Rectal smooth muscle tissue (tissue), 1 donor: ENCODE measurements at regions not wholly inside any gene's neighbourhood (a gene's known extent, or its start where the extent isn't known, plus 50 kb on each side); places are given as distances from the start of the nearest gene placed in this dataset.

ENCODE experiments used
- H3K27ac ChIP-seq: one replicate; pipeline ENCODE4 v1.7.0; 2013; ENCODE audit warnings: low read depth, low read length, inconsistent platforms
- H3K27me3 ChIP-seq: one replicate; pipeline ENCODE4 v1.7.0; 2013; ENCODE audit warnings: low read length; ENCODE audit not compliant: control insufficient read depth, insufficient read depth
- H3K36me3 ChIP-seq: one replicate; pipeline ENCODE4 v1.7.0; 2013; ENCODE audit warnings: low read length; ENCODE audit not compliant: control insufficient read depth, insufficient read depth
- H3K4me1 ChIP-seq: one replicate; pipeline ENCODE4 v1.7.0; 2013; ENCODE audit warnings: low read length; ENCODE audit not compliant: control insufficient read depth, insufficient read depth
- H3K4me3 ChIP-seq: one replicate; pipeline ENCODE4 v1.7.0; 2013; ENCODE audit warnings: low read length
- H3K9ac ChIP-seq: one replicate; pipeline ENCODE4 v1.7.0; 2013; ENCODE audit warnings: low read length

DNA sequence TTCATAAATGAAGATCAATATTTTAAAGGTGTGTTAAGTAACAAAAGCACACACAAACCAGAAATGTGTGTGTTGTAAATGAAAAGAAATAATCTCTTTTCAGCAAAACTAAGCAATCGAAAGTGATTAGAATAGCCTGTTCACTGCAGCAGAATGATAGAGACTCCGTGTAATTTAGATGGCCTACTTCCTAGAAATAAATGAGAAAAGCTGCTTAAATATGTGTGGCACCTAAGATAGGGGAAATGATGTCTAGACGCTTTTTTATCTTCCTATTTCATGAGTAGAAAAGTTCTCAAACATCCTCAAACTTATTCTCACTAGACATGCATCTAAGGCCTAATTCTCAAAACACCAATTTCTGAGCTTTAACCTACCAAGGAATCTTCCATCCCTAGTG lies 124.7 kb upstream of the BRINP3 start:
- Histone ChIP-seq H3K4me1 (no peaks in the 10 kb centered on the region), H3K36me3 (no peaks in the 10 kb centered on the region), H3K9ac (no peak overlapping the region), H3K4me3 (no peak overlapping the region), H3K27me3 (no peaks in the 10 kb centered on the region), H3K27ac (no peak overlapping the region)

DNA sequence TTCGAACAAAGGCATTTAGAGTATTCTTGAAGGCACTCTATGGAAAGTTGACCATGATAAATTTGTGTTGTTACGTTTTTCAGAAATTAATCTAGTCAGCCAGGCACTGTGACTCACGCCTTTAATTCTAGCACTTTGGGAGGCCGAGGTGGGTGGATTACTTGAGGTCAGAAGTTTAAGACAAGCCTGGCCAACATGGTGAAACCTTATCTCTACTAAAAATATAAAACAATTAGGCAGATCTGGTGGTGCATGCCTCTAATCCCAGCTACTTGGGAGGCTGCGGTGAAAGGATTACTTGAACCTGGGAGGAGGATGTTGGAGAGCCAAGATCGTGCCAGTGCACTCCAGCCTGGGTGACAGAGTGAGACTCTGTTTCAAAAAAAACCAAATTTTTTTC lies 130.6 kb upstream of the BRINP3 start:
- Histone ChIP-seq H3K4me1 (no peaks in the 10 kb centered on the region), H3K4me3 (no peak overlapping the region), H3K27ac (no peak overlapping the region), H3K27me3 (no peaks in the 10 kb centered on the region), H3K36me3 (no peaks in the 10 kb centered on the region), H3K9ac (no peak overlapping the region)

DNA sequence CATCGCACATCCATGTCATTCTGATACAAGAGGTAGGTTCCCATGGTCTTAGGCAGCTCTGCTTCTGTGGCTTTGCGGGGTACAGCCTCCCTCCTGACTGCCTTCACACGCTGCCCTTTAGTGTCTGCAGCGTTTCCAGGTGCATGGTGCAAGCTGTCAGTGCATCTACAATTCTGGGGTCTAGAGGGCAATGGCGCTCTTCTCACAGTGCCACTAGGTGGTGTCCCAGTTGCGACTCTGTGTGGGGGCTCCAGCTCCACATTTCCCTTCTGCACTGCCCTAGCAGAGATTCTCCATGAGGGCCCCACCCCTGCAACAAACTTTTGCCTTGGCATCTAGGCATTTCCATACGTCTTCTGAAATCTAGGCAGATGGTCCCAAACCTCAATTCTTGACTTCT lies 138.2 kb upstream of the BRINP3 start:
- Histone ChIP-seq H3K4me1 (no peaks in the 10 kb centered on the region), H3K27me3 (no peaks in the 10 kb centered on the region), H3K27ac (no peak overlapping the region), H3K36me3 (no peaks in the 10 kb centered on the region), H3K4me3 (no peak overlapping the region), H3K9ac (no peak overlapping the region)

DNA sequence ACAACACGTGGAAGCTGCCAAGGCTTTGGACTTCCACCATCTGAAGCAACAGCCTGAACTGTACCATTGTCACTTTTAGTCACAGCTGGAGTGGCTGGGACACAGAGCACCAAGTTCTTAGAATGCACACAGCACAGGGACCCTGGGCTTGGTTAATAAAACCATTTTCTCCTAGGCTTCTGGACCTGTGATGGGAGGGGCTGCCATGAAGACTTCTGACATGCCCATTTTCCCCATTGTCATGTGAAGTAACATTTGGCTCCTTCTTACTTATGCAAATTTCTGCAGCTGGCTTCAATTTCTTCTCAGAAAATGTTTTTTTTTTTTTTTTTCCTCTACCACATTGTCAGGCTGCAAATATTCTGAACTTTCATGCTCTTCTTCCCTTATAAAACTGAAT lies 138.6 kb upstream of the BRINP3 start:
- Histone ChIP-seq H3K4me1 (no peaks in the 10 kb centered on the region), H3K9ac (no peak overlapping the region), H3K27ac (no peak overlapping the region), H3K36me3 (no peaks in the 10 kb centered on the region), H3K27me3 (no peaks in the 10 kb centered on the region), H3K4me3 (no peak overlapping the region)

DNA sequence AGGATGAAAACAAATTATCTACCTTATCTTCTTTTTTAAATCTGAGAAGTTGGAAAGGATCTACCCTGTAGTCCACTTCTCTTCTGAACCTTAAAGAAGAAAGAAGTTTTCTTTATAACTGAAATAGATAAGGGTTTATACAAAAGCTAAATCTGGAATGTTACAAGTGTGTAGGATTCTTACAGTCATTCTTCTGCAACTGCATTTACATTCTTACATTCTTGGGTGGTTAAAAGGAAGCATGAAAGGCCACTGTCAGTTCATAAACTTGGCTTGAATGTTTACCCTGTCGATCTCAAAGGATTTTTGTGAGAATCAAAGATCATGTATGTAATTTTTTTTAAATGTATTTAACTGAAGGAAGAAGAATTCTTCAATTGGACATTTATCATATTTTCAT lies 142.1 kb upstream of the BRINP3 start:
- Histone ChIP-seq H3K4me3 (no peak overlapping the region), H3K27ac (no peak overlapping the region), H3K4me1 (no peaks in the 10 kb centered on the region), H3K27me3 (no peaks in the 10 kb centered on the region), H3K36me3 (no peaks in the 10 kb centered on the region), H3K9ac (no peak overlapping the region)

DNA sequence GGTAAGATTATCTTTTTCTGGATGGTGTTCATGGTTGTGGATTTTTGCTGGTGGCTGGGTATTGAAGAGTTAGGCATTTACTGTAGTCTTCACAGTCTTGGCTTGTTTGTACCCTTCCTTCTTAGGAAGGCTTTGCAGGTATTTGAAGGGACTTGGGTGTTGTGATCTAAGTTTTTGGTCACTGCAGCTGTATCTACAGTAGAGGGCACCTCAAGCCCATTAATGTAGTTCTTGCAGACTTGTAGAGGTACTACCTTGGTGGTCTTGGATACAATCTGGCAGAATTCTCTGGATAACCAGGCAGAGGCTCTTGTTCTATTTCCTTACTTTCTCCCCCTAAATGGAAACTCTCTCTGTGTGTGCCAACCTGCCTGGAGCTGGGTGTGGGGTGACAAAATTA lies 155.8 kb upstream of the BRINP3 start:
- Histone ChIP-seq H3K9ac (no peak overlapping the region), H3K4me3 (no peak overlapping the region), H3K36me3 (no peaks in the 10 kb centered on the region), H3K4me1 (no peaks in the 10 kb centered on the region), H3K27me3 (no peaks in the 10 kb centered on the region), H3K27ac (no peak overlapping the region)

DNA sequence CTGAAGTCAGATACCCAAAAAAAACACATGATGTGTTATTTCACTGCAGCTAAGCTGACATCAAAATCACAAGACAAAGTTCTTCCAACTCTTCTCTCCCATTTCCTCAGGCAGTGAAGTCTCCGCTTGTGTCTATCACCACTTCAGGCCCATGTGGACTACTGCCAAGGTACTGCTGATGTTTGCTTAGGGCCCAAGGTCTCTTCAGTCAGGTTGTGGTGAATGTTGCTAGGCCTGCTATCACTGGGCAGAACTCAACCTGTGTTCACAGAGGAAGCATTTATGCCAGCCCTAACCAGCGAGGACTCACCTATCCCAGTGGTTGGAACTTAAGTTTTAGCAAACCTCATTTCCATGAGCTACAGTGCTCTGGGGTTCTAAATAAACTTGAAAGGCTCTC lies 156.5 kb upstream of the BRINP3 start:
- no peaks in the 10 kb centered on the region for H3K4me1 ChIP-seq
- H3K4me3 ChIP-seq, result no peak overlapping the region
- H3K27me3 ChIP-seq, result no peaks in the 10 kb centered on the region
- no peaks in the 10 kb centered on the region for H3K36me3 ChIP-seq
- no peak overlapping the region for H3K9ac ChIP-seq
- no peak overlapping the region for H3K27ac ChIP-seq

DNA sequence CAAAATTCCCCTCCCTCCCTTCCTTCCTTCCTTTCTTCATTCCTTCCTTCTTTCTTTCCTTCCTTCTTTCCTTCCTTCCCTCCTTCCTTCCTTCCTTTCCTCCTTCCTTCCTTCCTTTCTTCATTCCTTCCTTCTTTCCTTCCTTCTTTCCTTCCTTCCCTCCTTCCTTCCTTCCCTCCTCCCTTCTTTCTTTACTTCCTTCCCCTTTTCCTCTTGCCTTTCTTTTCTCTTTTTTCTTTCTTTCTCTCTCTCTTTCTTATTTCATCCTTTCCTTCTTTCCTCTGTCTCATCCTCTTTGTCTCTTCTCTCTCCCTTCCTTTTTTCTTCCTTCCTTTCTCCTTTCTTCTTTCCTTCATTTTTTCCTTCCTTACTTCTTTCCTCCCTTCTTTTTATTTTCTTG lies 171.9 kb upstream of the BRINP3 start:
- no peaks in the 10 kb centered on the region for H3K36me3 ChIP-seq
- H3K9ac ChIP-seq, result no peak overlapping the region
- no peaks in the 10 kb centered on the region for H3K4me1 ChIP-seq

DNA sequence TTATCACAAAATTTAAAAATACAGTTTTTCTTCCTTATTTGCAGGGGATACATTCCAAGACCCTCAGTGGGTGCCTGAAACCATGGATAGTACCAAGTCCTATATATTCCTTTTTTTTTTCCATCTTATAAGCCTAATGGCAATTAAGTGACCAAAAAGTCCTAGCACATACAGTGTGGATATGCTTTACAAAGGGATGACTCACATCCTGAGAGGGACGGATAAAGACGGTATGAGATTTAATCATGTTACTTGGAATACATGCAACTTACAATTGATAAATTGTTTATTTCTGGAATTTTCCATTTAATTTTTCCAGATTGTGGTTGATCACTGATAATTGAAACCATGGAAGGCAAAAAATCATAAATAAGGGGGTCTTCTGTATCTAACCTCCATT lies 181.2 kb upstream of the BRINP3 start:
- Histone ChIP-seq H3K27me3 (no peaks in the 10 kb centered on the region), H3K27ac (no peak overlapping the region), H3K4me1 (no peaks in the 10 kb centered on the region), H3K4me3 (no peak overlapping the region), H3K36me3 (no peaks in the 10 kb centered on the region), H3K9ac (no peak overlapping the region)

More for the DNA sequence above, 171.9 kb upstream of the BRINP3 start:
- no peak overlapping the region for H3K27ac ChIP-seq
- H3K27me3 ChIP-seq, result no peaks in the 10 kb centered on the region
- H3K4me3 ChIP-seq, result no peak overlapping the region

DNA sequence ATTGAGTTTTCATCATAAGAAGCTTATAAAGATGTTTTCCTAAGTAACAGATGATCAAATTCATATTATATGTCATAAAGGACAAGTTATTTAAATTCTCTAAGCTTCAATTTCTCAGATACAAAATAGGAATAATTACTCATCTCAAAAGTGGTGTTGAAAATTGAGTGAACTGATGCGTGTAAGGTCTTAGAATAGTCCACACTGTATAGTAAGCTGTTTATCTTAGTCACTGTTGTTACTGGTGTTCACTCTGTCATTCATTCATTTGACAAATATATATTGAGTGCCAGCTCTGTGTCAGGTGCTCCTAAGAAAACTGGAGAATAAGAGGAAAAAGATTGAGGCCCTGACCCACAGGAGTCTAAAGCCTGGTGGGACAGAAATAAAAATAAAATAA lies 186.3 kb upstream of the BRINP3 start:
- Histone ChIP-seq H3K36me3 (no peaks in the 10 kb centered on the region), H3K27ac (no peak overlapping the region), H3K4me3 (no peak overlapping the region), H3K4me1 (no peaks in the 10 kb centered on the region), H3K27me3 (no peaks in the 10 kb centered on the region), H3K9ac (no peak overlapping the region)

DNA sequence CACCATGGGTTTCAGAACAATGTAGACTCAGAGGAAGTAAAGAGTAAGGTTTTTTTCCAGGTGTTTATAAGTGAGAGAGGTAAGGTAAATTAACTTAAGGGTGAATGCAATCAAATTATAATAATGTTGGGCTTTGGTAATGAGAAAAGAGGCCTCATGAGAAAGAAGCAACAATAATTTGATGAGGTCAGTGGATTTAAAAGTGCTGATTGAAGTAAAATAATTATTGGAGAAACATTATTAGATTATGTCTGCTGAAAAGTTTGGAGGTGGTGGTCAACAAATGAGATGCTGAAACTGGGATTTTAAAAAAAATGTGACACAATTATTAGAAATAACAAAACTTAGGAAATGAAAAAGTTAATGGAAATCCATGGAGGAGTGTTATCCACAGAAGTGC lies 187.4 kb upstream of the BRINP3 start:
- Histone ChIP-seq H3K27ac (no peak overlapping the region), H3K4me3 (no peak overlapping the region), H3K4me1 (no peaks in the 10 kb centered on the region), H3K9ac (no peak overlapping the region), H3K27me3 (no peaks in the 10 kb centered on the region), H3K36me3 (no peaks in the 10 kb centered on the region)

DNA sequence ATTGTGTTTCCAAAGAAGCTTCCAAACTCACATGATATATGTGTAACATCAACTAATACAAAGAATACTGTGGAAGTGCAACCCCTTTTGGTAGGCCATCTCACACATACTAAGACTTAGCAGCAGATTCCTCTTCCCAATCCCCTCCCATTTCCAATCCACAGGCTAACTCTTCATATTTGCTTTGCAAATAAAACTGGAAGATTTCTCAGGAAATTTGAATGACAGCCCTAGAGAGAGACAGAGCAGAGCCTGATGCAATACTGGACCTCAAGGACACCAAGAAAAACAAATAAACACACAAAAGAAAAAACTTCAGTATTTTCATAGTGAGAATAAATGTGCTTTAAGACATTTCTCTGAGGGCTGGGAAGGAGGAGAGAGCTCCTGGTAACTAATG lies 190.2 kb upstream of the BRINP3 start:
- Histone ChIP-seq H3K27ac (no peak overlapping the region), H3K4me1 (no peaks in the 10 kb centered on the region), H3K4me3 (no peak overlapping the region), H3K27me3 (no peaks in the 10 kb centered on the region), H3K9ac (no peak overlapping the region), H3K36me3 (no peaks in the 10 kb centered on the region)

DNA sequence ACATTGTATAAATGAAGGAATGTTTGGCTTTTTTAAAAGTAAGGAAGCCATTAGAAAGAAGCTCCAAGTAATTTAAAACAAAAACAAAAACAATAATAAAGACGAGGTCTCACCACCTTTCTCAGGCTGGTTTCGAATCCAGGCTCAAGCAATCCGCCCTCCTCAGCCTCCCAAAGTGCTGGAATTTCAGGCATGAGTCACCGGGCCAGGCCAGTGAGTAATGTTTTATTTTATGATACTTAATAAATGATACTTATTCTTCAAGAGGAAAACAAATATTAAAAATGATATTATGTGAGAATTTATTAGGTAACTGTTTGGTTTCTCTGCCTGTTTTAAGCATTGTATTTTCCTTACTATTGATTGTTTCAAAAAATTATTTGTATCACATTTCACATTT lies 201.4 kb upstream of the BRINP3 start:
- H3K27ac ChIP-seq, result no peak overlapping the region
- H3K9ac ChIP-seq, result no peak overlapping the region
- H3K4me3 ChIP-seq, result no peak overlapping the region

DNA sequence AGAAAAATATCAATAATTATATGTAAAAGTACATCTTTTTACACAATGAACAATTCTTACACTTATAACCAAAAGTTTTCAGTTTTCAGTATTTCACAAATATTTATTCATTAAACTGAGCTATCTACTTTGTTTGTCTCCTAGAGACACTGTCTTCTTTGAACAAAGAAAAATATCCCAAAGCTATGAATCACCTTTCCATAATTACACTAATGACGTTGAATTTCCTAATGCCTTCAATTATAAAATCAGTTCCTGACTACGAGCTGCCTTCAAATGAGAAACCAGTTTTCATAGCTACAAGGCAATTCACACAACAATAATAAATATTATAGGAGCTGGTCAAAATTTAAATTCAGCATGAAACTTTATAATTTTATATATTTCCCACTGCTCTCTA lies 201.8 kb upstream of the BRINP3 start:
- Histone ChIP-seq H3K9ac (no peak overlapping the region), H3K4me3 (no peak overlapping the region), H3K27ac (no peak overlapping the region), H3K27me3 (no peaks in the 10 kb centered on the region), H3K36me3 (no peaks in the 10 kb centered on the region), H3K4me1 (no peaks in the 10 kb centered on the region)

More for the DNA sequence above, 201.4 kb upstream of the BRINP3 start:
- Histone ChIP-seq H3K27me3 (no peaks in the 10 kb centered on the region), H3K4me1 (no peaks in the 10 kb centered on the region), H3K36me3 (no peaks in the 10 kb centered on the region)
